GM12878 (cell line): ENCODE measurements at regions not wholly inside any gene's neighbourhood (a gene's known extent, or its start where the extent isn't known, plus 50 kb on each side); places are given as distances from the start of the nearest gene placed in this dataset.
"Not testable (repeated sequence)": the region's sequence is repeated elsewhere in the genome, so short reads cannot be mapped to it uniquely, and the experiment has no call there.

Experiments
- ATAC-seq: fragments of 200-7000 bp; cut with Tn5 transposase; 3 replicates; pipeline ENCODE4 v1.9.1; 2020; ENCODE audit warnings: mild to moderate bottlenecking, moderate library complexity
- BruUV-seq: library from RNA; stranded (reverse); fragments of 400-500 nt; replicated peaks from 2 replicates; lab custom pipeline; 2021; lab: Mats Ljungman, UMichigan
- CTCF ChIA-PET: fragments of 300-600 bp; sonication (Branson Sonifier 250); formaldehyde crosslinking; extraction: SDS; loops from one replicate; lab custom pipeline; 2021; ENCODE audit warnings: inconsistent platforms; lab: Yijun Ruan, JAX
- POLR2A ChIA-PET: fragments of 350-600 bp; formaldehyde crosslinking; extraction: SDS; loops from one replicate; lab custom pipeline; 2021; ENCODE audit warnings: inconsistent platforms; lab: Charles Lee
- RAD21 ChIA-PET: fragments of 300-600 bp; sonication (Branson Sonifier 250); formaldehyde crosslinking; loops from one replicate; lab custom pipeline; 2023; ENCODE audit warnings: antibody characterized with exemption; ENCODE audit not compliant: unreplicated experiment; lab: Charles Lee
- SMC1A ChIA-PET: fragments of 300-600 bp; sonication (Branson Sonifier 250); formaldehyde crosslinking; loops from one replicate; lab custom pipeline; 2023; ENCODE audit not compliant: unreplicated experiment, uncharacterized antibody; lab: Charles Lee
- DNase-seq: peaks from one replicate; pipeline ENCODE4 v3.0.0-alpha.2; 2011; ENCODE audit warnings: low read depth, low spot score
- FAIRE-seq: peaks from 3 replicates; lab custom pipeline; 2011; peaks lifted over from hg19 to GRCh38; lab: Jason Lieb, UNC
- H2AFZ ChIP-seq: 2 replicates; pipeline ENCODE4 v1.6.0; 2011; ENCODE audit warnings: low read depth, low read length, control low read depth; ENCODE audit not compliant: control insufficient read depth
- H3K27ac ChIP-seq: 2 replicates; pipeline ENCODE4 v1.5.1; 2011; ENCODE audit warnings: control low read depth; ENCODE audit not compliant: control insufficient read depth, insufficient read depth
- H3K27me3 ChIP-seq, 2 experiments: replicated peaks in 1 of 2; 2 replicates each; pipeline versions ENCODE4 v1.6.0 to v1.6.1; 2011; ENCODE audit warnings: low read length in 1 of 2; ENCODE audit not compliant: control insufficient read depth in 2 of 2, insufficient read depth in 2 of 2
- H3K36me3 ChIP-seq, 2 experiments: 2 replicates each; pipeline ENCODE4 v1.5.1; 2011; ENCODE audit warnings: low read length in 1 of 2; ENCODE audit not compliant: control insufficient read depth in 2 of 2, insufficient read depth in 2 of 2
- H3K4me1 ChIP-seq: 2 replicates; pipeline ENCODE4 v1.6.1; 2011; ENCODE audit warnings: mild to moderate bottlenecking, low read length, moderate library complexity, mixed read lengths; ENCODE audit not compliant: control insufficient read depth, insufficient read depth
- H3K4me2 ChIP-seq: 2 replicates; pipeline ENCODE4 v1.6.0; 2011; ENCODE audit warnings: control low read depth; ENCODE audit not compliant: control insufficient read depth, insufficient read depth
- H3K4me3 ChIP-seq: fragments of 200-600 bp; sonication (generic); 2 replicates; pipeline ENCODE4 v1.5.1; 2016
- H3K79me2 ChIP-seq: 2 replicates; pipeline ENCODE4 v1.6.0; 2011; ENCODE audit warnings: low read length; ENCODE audit not compliant: control insufficient read depth, insufficient read depth
- H3K9ac ChIP-seq: 2 replicates; pipeline ENCODE4 v1.8.0; 2011; ENCODE audit warnings: low read length, control low read depth, mixed read lengths; ENCODE audit not compliant: control insufficient read depth, insufficient read depth
- H3K9me3 ChIP-seq: replicated peaks from 3 replicates; pipeline ENCODE4 v1.5.1; 2011; ENCODE audit warnings: mild to moderate bottlenecking, low read length; ENCODE audit not compliant: control insufficient read depth, insufficient read depth
- H4K20me1 ChIP-seq: 2 replicates; pipeline ENCODE4 v1.6.0; 2011; ENCODE audit not compliant: control insufficient read depth, insufficient read depth
- CREB1 ChIP-seq: IDR thresholded peaks from 2 replicates; pipeline ENCODE4 v1.6.1; 2012; ENCODE audit warnings: low read depth, mild to moderate bottlenecking, inconsistent platforms
- CREM ChIP-seq: IDR thresholded peaks from 2 replicates; pipeline ENCODE4 v1.6.1; 2014; ENCODE audit warnings: antibody characterized with exemption, low read depth
- EZH2 ChIP-seq: IDR thresholded peaks from 2 replicates; pipeline ENCODE4 v1.6.1; 2012; ENCODE audit warnings: low read depth, mild to moderate bottlenecking, control low read depth, inconsistent platforms, low read length, borderline replicate concordance; ENCODE audit not compliant: control insufficient read depth
- HDAC6 ChIP-seq: fragments of 200-600 bp; sonication (generic); IDR thresholded peaks from one replicate; pipeline ENCODE4 v1.8.0; 2017; ENCODE audit warnings: antibody characterized with exemption; ENCODE audit not compliant: unreplicated experiment
- IKZF2 ChIP-seq, 2 experiments: fragments of 450-650 bp; IDR thresholded peaks; 2 replicates each; pipeline ENCODE4 v1.6.1; 2017; ENCODE audit warnings: mild to moderate bottlenecking in 2 of 2, moderate library complexity in 2 of 2
- KDM1A ChIP-seq: fragments of 200-600 bp; sonication (generic); IDR thresholded peaks from 2 replicates; pipeline ENCODE4 v1.6.1; 2016; ENCODE audit warnings: borderline replicate concordance
- NFYB ChIP-seq: IDR thresholded peaks from 2 replicates; pipeline ENCODE4 v1.6.1; 2011; ENCODE audit warnings: low read depth, mild to moderate bottlenecking, low read length, improper control_type of control experiment, moderate library complexity; ENCODE audit not compliant: insufficient read depth
- ZBTB40 ChIP-seq: fragments of 450-650 bp; IDR thresholded peaks from 2 replicates; pipeline ENCODE4 v1.6.1; 2016; ENCODE audit warnings: mild to moderate bottlenecking, moderate library complexity, borderline replicate concordance
- ZNF217 ChIP-seq: fragments of 450-650 bp; IDR thresholded peaks from 2 replicates; pipeline ENCODE4 v1.6.1; 2017; ENCODE audit warnings: antibody characterized with exemption, mild to moderate bottlenecking
- whole genome bisulfite sequencing: methylation state at CpG from one replicate; pipeline ENCODE4 v1.1.6; 2016; ENCODE audit warnings: low lambda C conversion rate; ENCODE audit not compliant: insufficient replicate concordance, insufficient coverage; ENCODE audit errors: missing lambda C conversion rate; 5-methylcytosine and 5-hydroxymethylcytosine counted together
- in situ Hi-C: fragments of 300-500 bp; cut with MboI; formaldehyde crosslinking; loops from 9 replicates; pipeline ENCODE4 v1.14.3; 2018; ENCODE audit warnings: mixed read lengths
- intact Hi-C: fragments of 100-400 bp; cut with micrococcal nuclease; formaldehyde crosslinking; loops from one replicate; pipeline ENCODE4 v1.14.2; 2022; ENCODE audit not compliant: unreplicated experiment
- TF ChIP-seq, protein P1 (sequence below): IDR thresholded peaks from 2 replicates; pipeline ENCODE4 v1.6.1; 2011; ENCODE audit warnings: mild to moderate bottlenecking, low read depth, low read length, moderate library complexity; ENCODE audit not compliant: insufficient replicate concordance

DNA sequence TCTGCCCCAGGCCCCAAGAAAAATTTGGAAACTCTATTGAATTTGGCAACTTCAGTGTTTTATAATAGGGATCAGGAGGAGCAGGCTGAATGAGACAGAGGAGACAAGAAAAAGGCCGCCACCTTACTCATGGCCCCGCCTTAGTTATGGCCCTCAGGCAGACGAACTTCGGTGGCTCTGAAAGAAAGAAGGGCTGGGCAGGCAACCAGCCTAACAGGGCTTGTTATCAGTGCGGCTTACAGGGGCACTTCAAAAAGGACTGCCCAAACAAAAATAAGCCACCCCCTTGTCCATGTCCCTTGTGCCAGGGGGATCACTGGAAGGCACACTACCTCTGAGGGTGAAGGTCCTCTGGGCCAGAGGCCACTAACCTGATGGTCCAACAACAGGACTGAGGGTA lies 146.3 kb upstream of the ATF7IP start:
- H3K27ac ChIP-seq: no peak overlapping the region
- H3K9me3 ChIP-seq: peaks cover 14% of the 10 kb centered on the region
- SMC1A ChIA-PET: interaction anchor here (0.5 kb wide), 1 partner anchor 460 kb away, joined by 3 read pairs; no protein-coding TSS in a partner anchor
- H4K20me1 ChIP-seq: no peaks in the 10 kb centered on the region
- in situ Hi-C loops: no loop called here
- ATAC-seq (no peak), DNase-seq (no peak), FAIRE-seq (no peak)
- RAD21 ChIA-PET: no interaction called here
- no peaks in the 10 kb centered on the region for H3K27me3 ChIP-seq
- no peak overlapping the region for H3K9ac ChIP-seq
- BruUV-seq: no TSS peak
- no peaks in the 10 kb centered on the region for H3K36me3 ChIP-seq
- no peaks in the 10 kb centered on the region for H3K79me2 ChIP-seq
- POLR2A ChIA-PET: no interaction called here
- CTCF ChIA-PET: no interaction called here
- no peak overlapping the region for H3K4me2 ChIP-seq
- H3K4me1 ChIP-seq: peaks cover 3% of the 10 kb centered on the region; the same call in 1 of the 2 replicates
- TF ChIP-seq KDM1A: no peak
- TF ChIP-seq ZBTB40: no peak
- TF ChIP-seq, protein P1, sequence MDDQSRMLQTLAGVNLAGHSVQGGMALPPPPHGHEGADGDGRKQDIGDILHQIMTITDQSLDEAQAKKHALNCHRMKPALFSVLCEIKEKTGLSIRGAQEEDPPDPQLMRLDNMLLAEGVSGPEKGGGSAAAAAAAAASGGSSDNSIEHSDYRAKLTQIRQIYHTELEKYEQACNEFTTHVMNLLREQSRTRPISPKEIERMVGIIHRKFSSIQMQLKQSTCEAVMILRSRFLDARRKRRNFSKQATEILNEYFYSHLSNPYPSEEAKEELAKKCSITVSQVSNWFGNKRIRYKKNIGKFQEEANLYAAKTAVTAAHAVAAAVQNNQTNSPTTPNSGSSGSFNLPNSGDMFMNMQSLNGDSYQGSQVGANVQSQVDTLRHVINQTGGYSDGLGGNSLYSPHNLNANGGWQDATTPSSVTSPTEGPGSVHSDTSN: no peak
- no peak for TF ChIP-seq CREB1
- TF ChIP-seq ZNF217: no peak
- TF ChIP-seq HDAC6: no peak
- TF ChIP-seq EZH2: no peak
- no peak for TF ChIP-seq CREM
- no peak for TF ChIP-seq NFYB
- TF ChIP-seq IKZF2 (IDR thresholded peaks at IDR 0.05): no peak
- no peak overlapping the region for H2AFZ ChIP-seq
- no peak overlapping the region for H3K4me3 ChIP-seq
- 95% methylated on average over 5 of the region's 5 CpGs for WGBS
- intact Hi-C loops: no loop called here

GRCh38 chr12:14219670-14220069 lies 145.8 kb upstream of the ATF7IP start:
- H3K4me1 ChIP-seq, BruUV-seq, H3K4me3 ChIP-seq, ATAC-seq, H3K4me2 ChIP-seq, intact Hi-C loops, H3K27ac ChIP-seq, FAIRE-seq, DNase-seq, H3K9ac ChIP-seq, in situ Hi-C loops, POLR2A ChIA-PET, H3K36me3 ChIP-seq, H2AFZ ChIP-seq, H3K27me3 ChIP-seq, H4K20me1 ChIP-seq, H3K79me2 ChIP-seq: not testable (repeated sequence)
- ChIA-PET CTCF (interaction anchor here (1.2 to 2.0 kb wide), 2 partner anchors 8 to 34 kb away, joined by 3 to 9 read pairs; no protein-coding TSS in a partner anchor), RAD21 (interaction anchor here (1.9 kb wide), 1 partner anchor 34 kb away, joined by 6 read pairs; no protein-coding TSS in a partner anchor), SMC1A (interaction anchor here (1.9 to 2.6 kb wide), 2 partner anchors 18 to 34 kb away, joined by 6 to 11 read pairs; no protein-coding TSS in a partner anchor)
- peaks cover 14% of the 10 kb centered on the region for H3K9me3 ChIP-seq
- WGBS: 92% methylated on average over 2 of the region's 2 CpGs
